ENCODE measurements at regions not wholly inside any gene's neighbourhood (a gene's known extent, or its start where the extent isn't known, plus 50 kb on each side); places are given as distances from the start of the nearest gene placed in this dataset.

GRCh38 chr1:201778279-201779065, 50.5 kb upstream of the IPO9 start:
- DNase-seq: no peak
